H1 (cell line): ENCODE measurements at regions not wholly inside any gene's neighbourhood (a gene's known extent, or its start where the extent isn't known, plus 50 kb on each side); places are given as distances from the start of the nearest gene placed in this dataset.

Experiments
- CTCF ChIA-PET: fragments of 300-600 bp; sonication (Branson Sonifier 250); formaldehyde crosslinking; loops from one replicate; lab custom pipeline; 2021; ENCODE audit not compliant: partially characterized antibody; lab: Charles Lee
- POLR2A ChIA-PET: fragments of 300-600 bp; sonication (Branson Sonifier 250); formaldehyde crosslinking; loops from one replicate; lab custom pipeline; 2021; ENCODE audit warnings: inconsistent platforms; ENCODE audit not compliant: partially characterized antibody; lab: Charles Lee
- DNase-seq, 2 experiments: peaks; one replicate each; pipeline versions ENCODE4 v3.0.0 to v3.0.0-alpha.2; 2010 to 2022; ENCODE audit warnings: low spot score in 2 of 2, low read depth in 1 of 2, mixed read lengths in 1 of 2
- FAIRE-seq: peaks from 2 replicates; lab custom pipeline; 2011; peaks lifted over from hg19 to GRCh38; lab: Jason Lieb, UNC
- H2AFZ ChIP-seq: 2 replicates; pipeline ENCODE4 v1.8.1; 2012; ENCODE audit warnings: low read length, inconsistent platforms
- H2AK5ac ChIP-seq: 2 replicates; pipeline ENCODE4 v1.6.1; 2013; ENCODE audit warnings: low read depth, low read length
- H2BK120ac ChIP-seq: replicated peaks from 2 replicates; pipeline ENCODE3; 2013; ENCODE audit warnings: low read depth, low read length, inconsistent platforms
- H2BK12ac ChIP-seq: 2 replicates; pipeline ENCODE4 v1.6.1; 2013; ENCODE audit warnings: low read depth, low read length
- H2BK15ac ChIP-seq: 2 replicates; pipeline ENCODE4 v1.6.1; 2013; ENCODE audit warnings: low read length
- H2BK20ac ChIP-seq: 2 replicates; pipeline ENCODE4 v1.6.1; 2013; ENCODE audit warnings: low read length
- H2BK5ac ChIP-seq: 2 replicates; pipeline ENCODE4 v1.6.1; 2013; ENCODE audit warnings: low read depth, low read length
- H3K14ac ChIP-seq: 2 replicates; pipeline ENCODE4 v1.6.1; 2013; ENCODE audit warnings: inconsistent platforms; ENCODE audit not compliant: insufficient read length
- H3K18ac ChIP-seq: 2 replicates; pipeline ENCODE4 v1.6.1; 2013; ENCODE audit warnings: low read length; ENCODE audit errors: extremely low read depth
- H3K23ac ChIP-seq: 2 replicates; pipeline ENCODE4 v1.6.1; 2013; ENCODE audit warnings: inconsistent platforms; ENCODE audit not compliant: insufficient read length
- H3K23me2 ChIP-seq: 2 replicates; pipeline ENCODE4 v1.6.1; 2013; ENCODE audit warnings: low read depth, low read length
- H3K27ac ChIP-seq: 2 replicates; pipeline ENCODE4 v1.6.1; 2011; ENCODE audit warnings: low read depth, low read length, inconsistent platforms
- H3K27me3 ChIP-seq, 4 experiments: replicated peaks in 1 of 4; 1 replicate in 1 of 4; 2 replicates in 3 of 4; pipeline versions ENCODE4 v1.6.1 to v1.8.1; 2011 to 2013; ENCODE audit warnings: low read length in 3 of 4, mild to moderate bottlenecking in 3 of 4, inconsistent platforms in 2 of 4, mixed read lengths in 2 of 4, moderate library complexity in 1 of 4; ENCODE audit not compliant: control insufficient read depth in 3 of 4, insufficient read depth in 3 of 4; ENCODE audit errors: extremely low read depth in 1 of 4
- H3K36me3 ChIP-seq, 4 experiments: 2 replicates each; pipeline versions ENCODE4 v1.6.1 to v1.8.1; 2011 to 2013; ENCODE audit warnings: mild to moderate bottlenecking in 4 of 4, low read length in 3 of 4, moderate library complexity in 2 of 4, control low read depth in 1 of 4, inconsistent platforms in 1 of 4; ENCODE audit not compliant: insufficient read depth in 4 of 4, control insufficient read depth in 2 of 4
- H3K4ac ChIP-seq: replicated peaks from 2 replicates; pipeline ENCODE3; 2013; ENCODE audit warnings: low read length, low read depth, mixed read lengths, inconsistent platforms; ENCODE audit not compliant: insufficient read length
- H3K4me1 ChIP-seq, 4 experiments: replicated peaks in 1 of 4; 1 replicate in 1 of 4; 2 replicates in 3 of 4; pipeline versions ENCODE4 v1.6.1 to v1.8.1; 2011 to 2013; ENCODE audit warnings: low read length in 3 of 4, inconsistent platforms in 2 of 4, mixed read lengths in 1 of 4; ENCODE audit not compliant: insufficient read depth in 4 of 4, control insufficient read depth in 3 of 4
- H3K4me2 ChIP-seq, 2 experiments: 2 replicates each; pipeline versions ENCODE4 v1.6.1 to v1.8.1; 2011 to 2013; ENCODE audit warnings: low read depth in 2 of 2, low read length in 2 of 2, control low read depth in 1 of 2, inconsistent platforms in 1 of 2, mild to moderate bottlenecking in 1 of 2; ENCODE audit not compliant: insufficient read depth in 1 of 2
- H3K4me3 ChIP-seq, 4 experiments: fragments of 200-600, 300-600 bp in 1 of 4; sonication (generic), shearing (Covaris generic), sonication (Bioruptor Twin) in 1 of 4; 2 replicates each; pipeline versions ENCODE4 v1.5.1 to v1.8.1; 2011 to 2016; ENCODE audit warnings: low read length in 4 of 4, low read depth in 3 of 4, control low read depth in 2 of 4, inconsistent platforms in 2 of 4, mild to moderate bottlenecking in 2 of 4, mixed read lengths in 1 of 4, moderate library complexity in 1 of 4; ENCODE audit not compliant: insufficient read depth in 2 of 4; ENCODE audit errors: extremely low read depth in 1 of 4
- H3K56ac ChIP-seq: replicated peaks from 2 replicates; pipeline ENCODE3; 2013; ENCODE audit warnings: low read depth, mild to moderate bottlenecking, mixed read lengths, low read length, inconsistent platforms; ENCODE audit not compliant: insufficient read length
- H3K79me1 ChIP-seq: 2 replicates; pipeline ENCODE4 v1.6.1; 2013; ENCODE audit warnings: low read depth, low read length, control low read depth
- H3K79me2 ChIP-seq, 2 experiments: 2 replicates each; pipeline versions ENCODE4 v1.6.1 to v1.8.1; 2012 to 2013; ENCODE audit warnings: low read length in 2 of 2, mild to moderate bottlenecking in 2 of 2, inconsistent platforms in 1 of 2; ENCODE audit not compliant: insufficient read depth in 2 of 2, control insufficient read depth in 1 of 2
- H3K9ac ChIP-seq, 4 experiments: replicated peaks in 1 of 4; 1 replicate in 1 of 4; 2 replicates in 3 of 4; pipeline versions ENCODE4 v1.6.1 to v1.8.1; 2011 to 2013; ENCODE audit warnings: low read depth in 3 of 4, low read length in 3 of 4, control low read depth in 2 of 4, mild to moderate bottlenecking in 2 of 4, moderate library complexity in 2 of 4, inconsistent platforms in 1 of 4; ENCODE audit errors: extremely low read depth in 1 of 4
- H3K9me3 ChIP-seq, 2 experiments: 2 replicates each; pipeline versions ENCODE4 v1.6.1 to v1.8.1; 2012 to 2013; ENCODE audit warnings: mild to moderate bottlenecking in 2 of 2, moderate library complexity in 2 of 2, control low read depth in 1 of 2, inconsistent platforms in 1 of 2, low read depth in 1 of 2, low read length in 1 of 2, mixed read lengths in 1 of 2; ENCODE audit not compliant: insufficient read depth in 2 of 2
- H4K20me1 ChIP-seq, 2 experiments: replicated peaks in 1 of 2; 2 replicates each; pipeline versions ENCODE3 to v1.8.1; 2011 to 2013; ENCODE audit warnings: inconsistent platforms in 2 of 2, low read length in 2 of 2, mild to moderate bottlenecking in 1 of 2; ENCODE audit not compliant: insufficient read depth in 2 of 2, control insufficient read depth in 1 of 2
- H4K5ac ChIP-seq: 2 replicates; pipeline ENCODE4 v1.6.1; 2013; ENCODE audit warnings: low read length, low read depth, mixed read lengths, inconsistent platforms; ENCODE audit not compliant: insufficient read length
- H4K8ac ChIP-seq: 2 replicates; pipeline ENCODE4 v1.8.0; 2013; ENCODE audit warnings: mild to moderate bottlenecking, moderate library complexity, low read length, inconsistent platforms; ENCODE audit not compliant: insufficient read depth; ENCODE audit errors: extremely low read depth
- H4K91ac ChIP-seq: replicated peaks from 2 replicates; pipeline ENCODE3; 2013; ENCODE audit warnings: low read length, mixed read lengths, inconsistent platforms; ENCODE audit not compliant: insufficient read length
- CTBP2 ChIP-seq: IDR thresholded peaks from 2 replicates; pipeline ENCODE4 v1.7.0; 2011; ENCODE audit warnings: borderline replicate concordance, mild to moderate bottlenecking, moderate library complexity, mixed read lengths, low read length; ENCODE audit not compliant: insufficient read depth, insufficient read length
- HDAC2 ChIP-seq, 2 experiments: fragments of 300-600 bp in 1 of 2; sonication (generic) in 1 of 2; IDR thresholded peaks; 2 replicates each; pipeline ENCODE4 v1.6.1; 2011 to 2012; ENCODE audit warnings: low read depth in 2 of 2, low read length in 2 of 2, mild to moderate bottlenecking in 2 of 2, moderate library complexity in 2 of 2, borderline replicate concordance in 1 of 2, inconsistent platforms in 1 of 2
- JUND ChIP-seq: IDR thresholded peaks from 2 replicates; pipeline ENCODE4 v1.6.1; 2011; ENCODE audit warnings: mild to moderate bottlenecking, improper control_type of control experiment, low read length
- MAFK ChIP-seq: IDR thresholded peaks from 2 replicates; pipeline ENCODE4 v1.6.1; 2012; ENCODE audit warnings: low read depth, mild to moderate bottlenecking, improper control_type of control experiment, low read length
- POLR2AphosphoS5 ChIP-seq: IDR thresholded peaks from 2 replicates; pipeline ENCODE4 v1.6.1; 2011; ENCODE audit warnings: low read depth, low read length
- RBBP5 ChIP-seq: IDR thresholded peaks from 2 replicates; pipeline ENCODE4 v1.7.1; 2012; ENCODE audit warnings: low read depth, mild to moderate bottlenecking, inconsistent platforms, low read length, moderate library complexity, borderline replicate concordance
- RFX5 ChIP-seq: IDR thresholded peaks from 2 replicates; pipeline ENCODE4 v1.6.1; 2011; ENCODE audit warnings: low read depth, low read length, improper control_type of control experiment, borderline replicate concordance
- SAP30 ChIP-seq: fragments of 300-600 bp; sonication (generic); IDR thresholded peaks from 2 replicates; pipeline ENCODE4 v1.7.1; 2012; ENCODE audit warnings: low read length, moderate library complexity, mild to moderate bottlenecking, inconsistent platforms; ENCODE audit not compliant: insufficient read depth, insufficient replicate concordance
- SIN3A ChIP-seq, 2 experiments: IDR thresholded peaks in 1 of 2; conservative IDR thresholded peaks in 1 of 2; 2 replicates each; pipeline ENCODE4 v1.6.1; 2011 to 2012; ENCODE audit warnings: low read length in 2 of 2, improper control_type of control experiment in 1 of 2, low read depth in 1 of 2, mild to moderate bottlenecking in 1 of 2
- SUZ12 ChIP-seq: fragments of 200-600 bp; sonication (generic); IDR thresholded peaks from 2 replicates; pipeline ENCODE4 v1.6.1; 2012; ENCODE audit warnings: mild to moderate bottlenecking, inconsistent platforms, low read length, moderate library complexity, mixed read lengths
- WGBS, 2 experiments: shearing (Covaris generic) in 1 of 2; methylation state at CpG; one replicate each; pipeline versions ENCODE4 v1.1.6 to v1.1.7; 2013 to 2015; ENCODE audit warnings: low lambda C conversion rate in 2 of 2, mixed read lengths in 2 of 2, inconsistent platforms in 1 of 2, low coverage in 1 of 2, missing lambda C conversion rate in 1 of 2; ENCODE audit not compliant: insufficient replicate concordance in 2 of 2, insufficient coverage in 1 of 2, insufficient read length in 1 of 2; ENCODE audit errors: extremely low coverage in 1 of 2, missing lambda C conversion rate in 1 of 2; 5-methylcytosine and 5-hydroxymethylcytosine counted together

DNA sequence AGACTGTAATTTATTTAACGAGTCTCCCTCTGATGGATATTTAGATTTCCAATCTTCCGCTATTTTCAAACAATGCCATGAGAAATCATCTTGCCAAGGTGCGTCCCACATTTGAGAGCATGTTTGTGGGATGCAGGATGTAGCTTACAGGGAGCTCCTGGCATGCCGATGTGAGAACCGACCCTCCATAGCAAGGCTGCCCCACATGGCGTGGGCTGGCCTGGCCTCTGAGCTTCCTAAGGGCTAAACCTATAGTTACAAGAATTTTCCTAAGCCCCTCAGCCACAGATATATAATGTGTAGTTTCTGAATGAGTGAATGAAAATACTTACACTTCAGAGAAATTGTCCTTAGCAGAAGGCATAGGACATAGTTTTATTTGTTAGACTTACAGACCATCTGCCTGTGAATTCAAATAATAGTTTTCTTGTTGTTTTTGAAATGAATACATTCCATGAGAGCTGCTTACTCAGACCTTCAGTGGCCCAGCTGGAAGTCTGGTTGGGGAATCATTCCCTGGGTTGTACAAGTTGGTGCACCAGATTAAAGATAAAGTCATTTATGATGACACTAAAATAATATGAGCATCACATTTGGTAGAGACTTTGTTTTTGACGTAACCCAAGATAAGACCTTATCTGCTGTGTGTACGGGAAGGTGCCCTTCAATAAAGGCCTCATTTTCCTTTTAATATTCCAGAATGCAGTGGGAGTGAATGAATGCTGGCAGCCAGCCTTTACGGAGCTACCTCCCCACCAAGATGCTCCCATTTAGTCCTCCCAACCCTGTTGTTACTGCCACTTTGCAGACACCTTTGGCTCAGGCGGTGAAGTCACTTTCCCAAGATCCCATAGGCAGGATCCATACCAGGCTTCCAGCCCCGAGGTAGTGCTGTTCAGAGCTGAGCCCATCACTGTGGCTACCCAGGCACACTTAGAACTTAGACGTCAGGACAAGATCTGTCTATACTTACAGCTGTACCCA, 107.1 kb downstream of the GLI2 start:
- no peak for DNase-seq
- TF ChIP-seq SIN3A (conservative IDR thresholded peaks at IDR 0.05 in 1 of 2, IDR thresholded peaks at IDR 0.05 in 1 of 2; ENCODE audit: low read depth in 1 of 2, low read length in 2 of 2) (no peak), CTBP2 (no peak), SAP30 (no peak), POLR2AphosphoS5 (no peak), SUZ12 (no peak), HDAC2 (IDR thresholded peaks at IDR 0.05; ENCODE audit: borderline replicate concordance in 1 of 2, low read depth in 2 of 2, low read length in 2 of 2) (no peak), RFX5 (no peak), MAFK (no peak), JUND (no peak), RBBP5 (no peak)

More for the DNA sequence above, 107.1 kb downstream of the GLI2 start:
- no peaks in the 10 kb centered on the region for H3K27me3 ChIP-seq
- no peak overlapping the region for H4K5ac ChIP-seq
- no peak overlapping the region for H4K91ac ChIP-seq
- no peak overlapping the region for H3K4ac ChIP-seq
- no peak overlapping the region for H2BK5ac ChIP-seq
- no peak for FAIRE-seq
- peaks cover 0 to 2% (median 0%) of the 10 kb centered on the region in 4 experiments; a peak in 1 of 7 replicates for H3K4me1 ChIP-seq
- WGBS, 2 experiments: 95% methylated on average over 12 of the region's 12 CpGs; no CpG with 5 or more reads in 1 of the 2 experiments
- ChIA-PET POLR2A (interaction anchor here (1.2 to 1.5 kb wide), 2 partner anchors 9 to 13 kb away, joined by 3 to 5 read pairs; no protein-coding TSS in a partner anchor), CTCF (interaction anchor here (0.7 to 1.7 kb wide), 10 partner anchors 11 to 146 kb away, joined by 3 to 5 read pairs (median 4); no protein-coding TSS in a partner anchor)
- H4K8ac ChIP-seq: no peak overlapping the region
- 0 out of 2 replicates have a peak, but pooled peaks cover 1% of the 10 kb centered on the region for H3K23me2 ChIP-seq
- H2BK120ac ChIP-seq: no peak overlapping the region
- H3K79me2 ChIP-seq: peaks cover 4 to 59% of the 10 kb centered on the region in 2 experiments; a peak in 3 of 4 replicates
- H3K18ac ChIP-seq: no peak overlapping the region
- H3K36me3 ChIP-seq: no peaks in the 10 kb centered on the region
- no peak overlapping the region for H3K56ac ChIP-seq
- H3K27ac ChIP-seq: no peak overlapping the region
- no peak overlapping the region for H3K14ac ChIP-seq
- no peak overlapping the region for H2BK20ac ChIP-seq
- no peak overlapping the region for H3K23ac ChIP-seq
- peaks cover 0 to 2% of the 10 kb centered on the region in 2 experiments; a peak in 1 of 4 replicates for H3K9me3 ChIP-seq
- no peak overlapping the region for H3K4me2 ChIP-seq
- no peak overlapping the region for H3K9ac ChIP-seq
- no peak overlapping the region for H2AFZ ChIP-seq
- no peak overlapping the region for H2AK5ac ChIP-seq
- peaks cover 13% of the 10 kb centered on the region for H3K79me1 ChIP-seq
- H2BK15ac ChIP-seq: no peak overlapping the region
- peaks cover 12 to 27% of the 10 kb centered on the region in 2 experiments for H4K20me1 ChIP-seq
- no peak overlapping the region for H2BK12ac ChIP-seq
- H3K4me3 ChIP-seq: no peak overlapping the region
